ENCODE measurements at regions not wholly inside any gene's neighbourhood (a gene's known extent, or its start where the extent isn't known, plus 50 kb on each side); places are given as distances from the start of the nearest gene placed in this dataset.

GRCh38 chr10:106520698-106521097, 643.8 kb downstream of the SORCS1 start:
- no peak for DNase-seq

GRCh38 chr10:106519376-106520030, 645.0 kb downstream of the SORCS1 start:
- DNase-seq, result no peak

- no peak for DNase-seq
Measured at GRCh38 chr10:106515206-106515790, 649.2 kb downstream of the SORCS1 start.

GRCh38 chr10:106513352-106513771, 651.1 kb downstream of the SORCS1 start:
- no peak for DNase-seq

GRCh38 chr10:106511917-106512316, 652.6 kb downstream of the SORCS1 start:
- no peak for DNase-seq

- no peak for DNase-seq
Measured at GRCh38 chr10:106508950-106509349, 655.6 kb downstream of the SORCS1 start.

- no peak for DNase-seq
Measured at GRCh38 chr10:106506526-106507283, 657.8 kb downstream of the SORCS1 start.

- no peak for DNase-seq
Measured at GRCh38 chr10:106504536-106504935, 660.0 kb downstream of the SORCS1 start.

- DNase-seq, result no peak
Measured at GRCh38 chr10:106502641-106503040, 661.9 kb downstream of the SORCS1 start.

GRCh38 chr10:106500925-106501525, 663.5 kb downstream of the SORCS1 start:
- DNase-seq, result no peak

- no peak for DNase-seq
Measured at GRCh38 chr10:106500041-106500924, 664.2 kb downstream of the SORCS1 start.

GRCh38 chr10:106499448-106499847, 665.1 kb downstream of the SORCS1 start:
- DNase-seq, result no peak

GRCh38 chr10:106498675-106499074, 665.8 kb downstream of the SORCS1 start:
- no peak for DNase-seq

GRCh38 chr10:106495931-106496330, 668.6 kb downstream of the SORCS1 start:
- no peak for DNase-seq

GRCh38 chr10:106493751-106494150, 670.8 kb downstream of the SORCS1 start:
- no peak for DNase-seq

- DNase-seq, result no peak
Measured at GRCh38 chr10:106493226-106493625, 671.3 kb downstream of the SORCS1 start.

GRCh38 chr10:106487726-106488125, 676.8 kb downstream of the SORCS1 start:
- no peak for DNase-seq

- no peak for DNase-seq
Measured at GRCh38 chr10:106481598-106482275, 682.8 kb downstream of the SORCS1 start.

- DNase-seq, result no peak
Measured at GRCh38 chr10:106479636-106480035, 684.9 kb downstream of the SORCS1 start.

- no peak for DNase-seq
Measured at GRCh38 chr10:106474876-106475275, 689.6 kb downstream of the SORCS1 start.

GRCh38 chr10:106473129-106473685, 691.3 kb downstream of the SORCS1 start:
- no peak for DNase-seq

- DNase-seq, result no peak
Measured at GRCh38 chr10:106467506-106467905, 697.0 kb downstream of the SORCS1 start.

All from RPMI8226 (cell line).